DND-41 (cell line): ENCODE measurements at regions not wholly inside any gene's neighbourhood (a gene's known extent, or its start where the extent isn't known, plus 50 kb on each side); places are given as distances from the start of the nearest gene placed in this dataset.

Experiments used
- EZH2 ChIP-seq: IDR thresholded peaks from 3 replicates; pipeline ENCODE4 v1.6.1; 2012; ENCODE audit warnings: borderline replicate concordance, low read depth, mild to moderate bottlenecking, moderate library complexity, low read length, inconsistent platforms; ENCODE audit not compliant: severe bottlenecking
- TF ChIP-seq, protein P1 (sequence below): IDR thresholded peaks from 2 replicates; pipeline ENCODE4 v1.5.1; 2012; ENCODE audit warnings: borderline replicate concordance, low read length, moderate library complexity, mild to moderate bottlenecking; ENCODE audit not compliant: poor library complexity, severe bottlenecking; ENCODE audit errors: extremely low read depth

DNA sequence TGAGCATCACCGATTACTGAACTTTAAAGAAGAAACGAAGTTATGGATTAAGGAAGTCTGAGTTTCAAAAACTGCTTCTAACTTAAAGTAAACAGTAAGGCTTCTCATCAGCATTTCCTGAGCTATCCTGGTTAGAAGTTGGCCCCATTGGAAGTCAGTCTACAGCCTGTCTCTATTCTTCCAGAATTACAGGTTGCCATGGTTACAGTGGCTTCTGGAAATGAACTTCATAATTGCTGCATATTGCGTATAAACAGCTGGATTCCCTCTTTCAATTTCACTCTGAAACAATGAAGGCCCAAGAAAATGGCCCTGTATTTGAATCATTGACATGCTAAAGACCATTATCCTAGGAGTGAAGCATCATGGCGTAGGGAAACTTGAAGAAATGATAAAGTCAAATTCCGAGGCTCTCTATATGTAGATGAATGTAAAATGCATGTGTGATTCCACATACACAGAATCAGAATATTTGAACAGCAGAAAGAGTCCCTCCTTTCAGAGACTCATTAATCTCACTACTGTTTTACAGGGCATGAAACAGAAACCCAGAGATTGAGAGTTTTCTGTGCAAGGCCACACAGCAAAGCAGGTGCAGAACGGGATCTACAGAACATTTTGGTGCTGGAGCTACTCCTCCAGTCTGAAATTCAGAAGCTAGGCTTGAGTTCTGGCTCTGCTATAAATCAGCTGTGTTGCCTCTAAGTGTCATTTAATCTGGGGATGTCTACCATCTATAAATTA lies 856.4 kb upstream of the CELF4 start:
- TF ChIP-seq, protein P1, sequence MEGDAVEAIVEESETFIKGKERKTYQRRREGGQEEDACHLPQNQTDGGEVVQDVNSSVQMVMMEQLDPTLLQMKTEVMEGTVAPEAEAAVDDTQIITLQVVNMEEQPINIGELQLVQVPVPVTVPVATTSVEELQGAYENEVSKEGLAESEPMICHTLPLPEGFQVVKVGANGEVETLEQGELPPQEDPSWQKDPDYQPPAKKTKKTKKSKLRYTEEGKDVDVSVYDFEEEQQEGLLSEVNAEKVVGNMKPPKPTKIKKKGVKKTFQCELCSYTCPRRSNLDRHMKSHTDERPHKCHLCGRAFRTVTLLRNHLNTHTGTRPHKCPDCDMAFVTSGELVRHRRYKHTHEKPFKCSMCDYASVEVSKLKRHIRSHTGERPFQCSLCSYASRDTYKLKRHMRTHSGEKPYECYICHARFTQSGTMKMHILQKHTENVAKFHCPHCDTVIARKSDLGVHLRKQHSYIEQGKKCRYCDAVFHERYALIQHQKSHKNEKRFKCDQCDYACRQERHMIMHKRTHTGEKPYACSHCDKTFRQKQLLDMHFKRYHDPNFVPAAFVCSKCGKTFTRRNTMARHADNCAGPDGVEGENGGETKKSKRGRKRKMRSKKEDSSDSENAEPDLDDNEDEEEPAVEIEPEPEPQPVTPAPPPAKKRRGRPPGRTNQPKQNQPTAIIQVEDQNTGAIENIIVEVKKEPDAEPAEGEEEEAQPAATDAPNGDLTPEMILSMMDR = no peak
- no peak for TF ChIP-seq EZH2
